IPS-15b (cell line): ENCODE measurements at regions not wholly inside any gene's neighbourhood (a gene's known extent, or its start where the extent isn't known, plus 50 kb on each side); places are given as distances from the start of the nearest gene placed in this dataset.

Experiments
- H3K27me3 ChIP-seq: one replicate; pipeline ENCODE4 v1.6.1; 2013; ENCODE audit warnings: low read length; ENCODE audit not compliant: control insufficient read depth, insufficient read depth
- H3K36me3 ChIP-seq: one replicate; pipeline ENCODE4 v1.6.1; 2013; ENCODE audit warnings: low read length; ENCODE audit not compliant: control insufficient read depth, insufficient read depth
- H3K4me1 ChIP-seq: one replicate; pipeline ENCODE4 v1.6.1; 2013; ENCODE audit warnings: mild to moderate bottlenecking, low read length; ENCODE audit not compliant: control insufficient read depth, insufficient read depth
- H3K4me3 ChIP-seq: one replicate; pipeline ENCODE4 v1.5.1; 2013; ENCODE audit warnings: low read depth, low read length
- H3K9ac ChIP-seq: one replicate; pipeline ENCODE4 v1.6.1; 2013; ENCODE audit warnings: low read depth, mild to moderate bottlenecking, low read length
- H3K9me3 ChIP-seq: one replicate; pipeline ENCODE4 v1.6.1; 2013; ENCODE audit warnings: mild to moderate bottlenecking, low read length; ENCODE audit not compliant: control insufficient read depth, insufficient read depth

- H3K9ac ChIP-seq = no peak overlapping the region
- H3K4me1 ChIP-seq = no peaks in the 10 kb centered on the region
- H3K27me3 ChIP-seq = no peaks in the 10 kb centered on the region
- H3K36me3 ChIP-seq = no peaks in the 10 kb centered on the region
- no peaks in the 10 kb centered on the region for H3K9me3 ChIP-seq
- no peak overlapping the region for H3K4me3 ChIP-seq
These were observed 815.9 kb upstream of the KLHL1 start for GRCh38 chr13:70923863-70924752.

- Histone ChIP-seq H3K4me3 (no peak overlapping the region), H3K27me3 (no peaks in the 10 kb centered on the region), H3K9me3 (no peaks in the 10 kb centered on the region), H3K4me1 (no peaks in the 10 kb centered on the region), H3K9ac (no peak overlapping the region), H3K36me3 (no peaks in the 10 kb centered on the region)
These were observed 803.0 kb upstream of the KLHL1 start for GRCh38 chr13:70911286-70911685.

GRCh38 chr13:70908795-70909194 lies 800.5 kb upstream of the KLHL1 start:
- Histone ChIP-seq H3K27me3 (no peaks in the 10 kb centered on the region), H3K9ac (no peak overlapping the region), H3K4me3 (no peak overlapping the region), H3K36me3 (no peaks in the 10 kb centered on the region), H3K4me1 (no peaks in the 10 kb centered on the region), H3K9me3 (no peaks in the 10 kb centered on the region)

GRCh38 chr13:70905035-70905434 lies 796.8 kb upstream of the KLHL1 start:
- H3K27me3 ChIP-seq = no peaks in the 10 kb centered on the region
- H3K36me3 ChIP-seq = no peaks in the 10 kb centered on the region
- H3K4me1 ChIP-seq = no peaks in the 10 kb centered on the region
- no peak overlapping the region for H3K4me3 ChIP-seq
- no peaks in the 10 kb centered on the region for H3K9me3 ChIP-seq
- H3K9ac ChIP-seq = no peak overlapping the region

GRCh38 chr13:70896136-70896535 lies 787.9 kb upstream of the KLHL1 start:
- Histone ChIP-seq H3K9me3 (no peaks in the 10 kb centered on the region), H3K9ac (no peak overlapping the region), H3K4me1 (peaks cover 6% of the 10 kb centered on the region), H3K4me3 (no peak overlapping the region), H3K27me3 (no peaks in the 10 kb centered on the region), H3K36me3 (no peaks in the 10 kb centered on the region)

GRCh38 chr13:70895599-70895998 lies 787.3 kb upstream of the KLHL1 start:
- peaks cover 6% of the 10 kb centered on the region for H3K4me1 ChIP-seq
- H3K4me3 ChIP-seq = no peak overlapping the region
- H3K9ac ChIP-seq = no peak overlapping the region

GRCh38 chr13:70894258-70894657 lies 786.0 kb upstream of the KLHL1 start:
- Histone ChIP-seq H3K9me3 (no peaks in the 10 kb centered on the region), H3K27me3 (no peaks in the 10 kb centered on the region), H3K9ac (no peak overlapping the region), H3K36me3 (no peaks in the 10 kb centered on the region), H3K4me1 (peaks cover 6% of the 10 kb centered on the region), H3K4me3 (no peak overlapping the region)

More at GRCh38 chr13:70895599-70895998, 787.3 kb upstream of the KLHL1 start:
- no peaks in the 10 kb centered on the region for H3K9me3 ChIP-seq
- H3K36me3 ChIP-seq = no peaks in the 10 kb centered on the region
- H3K27me3 ChIP-seq = no peaks in the 10 kb centered on the region

GRCh38 chr13:70893832-70894231 lies 785.6 kb upstream of the KLHL1 start:
- Histone ChIP-seq H3K4me1 (peaks cover 6% of the 10 kb centered on the region), H3K4me3 (no peak overlapping the region), H3K27me3 (no peaks in the 10 kb centered on the region), H3K36me3 (no peaks in the 10 kb centered on the region), H3K9ac (no peak overlapping the region), H3K9me3 (no peaks in the 10 kb centered on the region)

GRCh38 chr13:70890289-70890688 lies 782.0 kb upstream of the KLHL1 start:
- peaks cover 6% of the 10 kb centered on the region for H3K4me1 ChIP-seq
- H3K9me3 ChIP-seq = no peaks in the 10 kb centered on the region
- H3K36me3 ChIP-seq = no peaks in the 10 kb centered on the region
- H3K27me3 ChIP-seq = no peaks in the 10 kb centered on the region
- H3K4me3 ChIP-seq = no peak overlapping the region
- H3K9ac ChIP-seq = no peak overlapping the region

- H3K27me3 ChIP-seq = no peaks in the 10 kb centered on the region
- no peaks in the 10 kb centered on the region for H3K36me3 ChIP-seq
- no peak overlapping the region for H3K4me3 ChIP-seq
- H3K9ac ChIP-seq = no peak overlapping the region
- no peaks in the 10 kb centered on the region for H3K9me3 ChIP-seq
- H3K4me1 ChIP-seq = peaks cover 3% of the 10 kb centered on the region
These were observed 780.9 kb upstream of the KLHL1 start for GRCh38 chr13:70889163-70889562.

GRCh38 chr13:70884196-70884595 lies 775.9 kb upstream of the KLHL1 start:
- Histone ChIP-seq H3K27me3 (no peaks in the 10 kb centered on the region), H3K36me3 (no peaks in the 10 kb centered on the region), H3K4me1 (no peaks in the 10 kb centered on the region), H3K9ac (no peak overlapping the region), H3K9me3 (no peaks in the 10 kb centered on the region), H3K4me3 (no peak overlapping the region)

- no peaks in the 10 kb centered on the region for H3K4me1 ChIP-seq
- no peak overlapping the region for H3K9ac ChIP-seq
- H3K27me3 ChIP-seq = no peaks in the 10 kb centered on the region
- H3K4me3 ChIP-seq = no peak overlapping the region
- no peaks in the 10 kb centered on the region for H3K36me3 ChIP-seq
- H3K9me3 ChIP-seq = no peaks in the 10 kb centered on the region
These were observed 766.4 kb upstream of the KLHL1 start for GRCh38 chr13:70874636-70875035.
